IMR-90 (cell line): ENCODE measurements at regions not wholly inside any gene's neighbourhood (a gene's known extent, or its start where the extent isn't known, plus 50 kb on each side); places are given as distances from the start of the nearest gene placed in this dataset.

Source experiments
- CEBPB ChIP-seq: IDR thresholded peaks from 2 replicates; pipeline ENCODE4 v1.6.1; 2012; ENCODE audit warnings: low read depth, low read length, improper control_type of control experiment
- CHD1 ChIP-seq: IDR thresholded peaks from 2 replicates; pipeline ENCODE4 v1.6.1; 2012; ENCODE audit warnings: low read depth, low read length, improper control_type of control experiment
- FOS ChIP-seq: fragments of 150-350 bp; IDR thresholded peaks from 2 replicates; pipeline ENCODE4 v1.6.1; 2016; ENCODE audit warnings: low read depth, low read length
- MAFK ChIP-seq: IDR thresholded peaks from 2 replicates; pipeline ENCODE4 v1.6.1; 2012; ENCODE audit warnings: low read depth, low read length, improper control_type of control experiment
- MXI1 ChIP-seq: IDR thresholded peaks from 2 replicates; pipeline ENCODE4 v1.6.1; 2012; ENCODE audit warnings: low read depth, mild to moderate bottlenecking, low read length, moderate library complexity, borderline replicate concordance
- POLR2A ChIP-seq: IDR thresholded peaks from 2 replicates; pipeline ENCODE4 v1.6.1; 2012; ENCODE audit warnings: mild to moderate bottlenecking, low read depth, low read length
- RAD21 ChIP-seq: IDR thresholded peaks from 2 replicates; pipeline ENCODE4 v1.6.1; 2012; ENCODE audit warnings: low read length, improper control_type of control experiment
- RFX5 ChIP-seq: IDR thresholded peaks from 2 replicates; pipeline ENCODE4 v1.8.0; 2012; ENCODE audit warnings: low read depth, mild to moderate bottlenecking, low read length, moderate library complexity
- SMC3 ChIP-seq: fragments of 150-350 bp; IDR thresholded peaks from 2 replicates; pipeline ENCODE4 v1.6.1; 2016; ENCODE audit warnings: low read depth, mild to moderate bottlenecking, antibody characterized with exemption, low read length, moderate library complexity
- USF2 ChIP-seq: fragments of 150-350 bp; IDR thresholded peaks from 2 replicates; pipeline ENCODE4 v1.6.1; 2017; ENCODE audit warnings: mild to moderate bottlenecking, antibody characterized with exemption, low read length, low read depth
- TF ChIP-seq, protein P1 (sequence below): conservative IDR thresholded peaks from 2 replicates; pipeline ENCODE4 v1.5.1; 2012; ENCODE audit warnings: mild to moderate bottlenecking, low read depth, low read length, improper control_type of control experiment

DNA sequence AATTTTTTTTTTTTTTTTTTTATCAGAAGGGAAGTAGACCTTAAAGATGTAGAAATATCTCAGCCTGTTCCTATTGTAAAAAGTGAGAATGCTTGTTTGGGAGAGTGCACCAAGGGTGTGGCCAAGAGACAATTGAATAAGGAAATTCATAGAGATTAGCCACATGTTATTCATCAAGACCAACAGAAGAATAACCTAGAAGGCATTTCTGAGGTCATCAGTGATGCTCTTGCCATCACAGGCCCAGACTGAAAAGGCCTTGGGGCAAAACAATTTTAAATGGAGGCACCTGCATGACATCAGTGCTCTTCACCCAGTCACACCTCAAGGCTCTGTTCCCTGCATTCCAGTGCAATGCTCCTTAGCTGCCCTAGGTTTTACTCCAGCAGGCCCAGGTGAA is 2043.3 kb upstream of the PIK3C3 start:
- TF ChIP-seq POLR2A (no peak), CEBPB (no peak), MAFK (no peak), FOS (no peak), MXI1 (no peak), CHD1 (no peak), RAD21 (no peak), USF2 (no peak), RFX5 (no peak), SMC3 (no peak)
- TF ChIP-seq, protein P1, sequence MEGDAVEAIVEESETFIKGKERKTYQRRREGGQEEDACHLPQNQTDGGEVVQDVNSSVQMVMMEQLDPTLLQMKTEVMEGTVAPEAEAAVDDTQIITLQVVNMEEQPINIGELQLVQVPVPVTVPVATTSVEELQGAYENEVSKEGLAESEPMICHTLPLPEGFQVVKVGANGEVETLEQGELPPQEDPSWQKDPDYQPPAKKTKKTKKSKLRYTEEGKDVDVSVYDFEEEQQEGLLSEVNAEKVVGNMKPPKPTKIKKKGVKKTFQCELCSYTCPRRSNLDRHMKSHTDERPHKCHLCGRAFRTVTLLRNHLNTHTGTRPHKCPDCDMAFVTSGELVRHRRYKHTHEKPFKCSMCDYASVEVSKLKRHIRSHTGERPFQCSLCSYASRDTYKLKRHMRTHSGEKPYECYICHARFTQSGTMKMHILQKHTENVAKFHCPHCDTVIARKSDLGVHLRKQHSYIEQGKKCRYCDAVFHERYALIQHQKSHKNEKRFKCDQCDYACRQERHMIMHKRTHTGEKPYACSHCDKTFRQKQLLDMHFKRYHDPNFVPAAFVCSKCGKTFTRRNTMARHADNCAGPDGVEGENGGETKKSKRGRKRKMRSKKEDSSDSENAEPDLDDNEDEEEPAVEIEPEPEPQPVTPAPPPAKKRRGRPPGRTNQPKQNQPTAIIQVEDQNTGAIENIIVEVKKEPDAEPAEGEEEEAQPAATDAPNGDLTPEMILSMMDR: no peak
